ENCODE measurements at regions not wholly inside any gene's neighbourhood (a gene's known extent, or its start where the extent isn't known, plus 50 kb on each side); places are given as distances from the start of the nearest gene placed in this dataset.

DNA sequence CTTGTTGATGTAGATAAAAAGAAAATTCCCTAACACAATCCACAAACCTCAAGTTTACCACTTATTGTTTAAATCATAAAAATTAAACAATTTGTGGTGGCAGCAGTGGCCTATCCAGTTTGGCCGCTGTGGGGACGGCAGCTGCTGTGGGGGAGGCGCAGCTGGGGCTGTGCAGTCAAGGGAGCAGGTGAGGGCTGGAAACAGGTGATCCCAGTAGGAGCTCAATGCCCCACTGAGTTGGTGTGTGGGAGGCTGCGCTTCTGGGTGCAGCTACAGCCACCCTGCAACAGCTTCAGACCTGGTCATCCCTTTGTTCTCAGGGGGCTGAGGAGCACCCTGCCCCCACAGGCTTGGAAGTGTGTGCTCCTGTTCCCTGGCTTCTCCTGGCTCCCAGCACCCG, 266.0 kb upstream of the FSIP2 start:
- TF ChIP-seq TOX (CRISPR knock-in tag; IDR thresholded peaks at IDR 0.05; ENCODE audit: borderline replicate concordance): no peak
- TF ChIP-seq RARB (CRISPR knock-in tag; IDR thresholded peaks at IDR 0.05): no peak
- TF ChIP-seq ARNTL (CRISPR knock-in tag; IDR thresholded peaks at IDR 0.05; ENCODE audit: borderline replicate concordance, low read depth): no peak
- TF ChIP-seq, protein P1, sequence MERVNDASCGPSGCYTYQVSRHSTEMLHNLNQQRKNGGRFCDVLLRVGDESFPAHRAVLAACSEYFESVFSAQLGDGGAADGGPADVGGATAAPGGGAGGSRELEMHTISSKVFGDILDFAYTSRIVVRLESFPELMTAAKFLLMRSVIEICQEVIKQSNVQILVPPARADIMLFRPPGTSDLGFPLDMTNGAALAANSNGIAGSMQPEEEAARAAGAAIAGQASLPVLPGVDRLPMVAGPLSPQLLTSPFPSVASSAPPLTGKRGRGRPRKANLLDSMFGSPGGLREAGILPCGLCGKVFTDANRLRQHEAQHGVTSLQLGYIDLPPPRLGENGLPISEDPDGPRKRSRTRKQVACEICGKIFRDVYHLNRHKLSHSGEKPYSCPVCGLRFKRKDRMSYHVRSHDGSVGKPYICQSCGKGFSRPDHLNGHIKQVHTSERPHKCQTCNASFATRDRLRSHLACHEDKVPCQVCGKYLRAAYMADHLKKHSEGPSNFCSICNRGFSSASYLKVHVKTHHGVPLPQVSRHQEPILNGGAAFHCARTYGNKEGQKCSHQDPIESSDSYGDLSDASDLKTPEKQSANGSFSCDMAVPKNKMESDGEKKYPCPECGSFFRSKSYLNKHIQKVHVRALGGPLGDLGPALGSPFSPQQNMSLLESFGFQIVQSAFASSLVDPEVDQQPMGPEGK (CRISPR knock-in tag; IDR thresholded peaks at IDR 0.05; ENCODE audit: borderline replicate concordance): no peak
- TF ChIP-seq, protein P2, sequence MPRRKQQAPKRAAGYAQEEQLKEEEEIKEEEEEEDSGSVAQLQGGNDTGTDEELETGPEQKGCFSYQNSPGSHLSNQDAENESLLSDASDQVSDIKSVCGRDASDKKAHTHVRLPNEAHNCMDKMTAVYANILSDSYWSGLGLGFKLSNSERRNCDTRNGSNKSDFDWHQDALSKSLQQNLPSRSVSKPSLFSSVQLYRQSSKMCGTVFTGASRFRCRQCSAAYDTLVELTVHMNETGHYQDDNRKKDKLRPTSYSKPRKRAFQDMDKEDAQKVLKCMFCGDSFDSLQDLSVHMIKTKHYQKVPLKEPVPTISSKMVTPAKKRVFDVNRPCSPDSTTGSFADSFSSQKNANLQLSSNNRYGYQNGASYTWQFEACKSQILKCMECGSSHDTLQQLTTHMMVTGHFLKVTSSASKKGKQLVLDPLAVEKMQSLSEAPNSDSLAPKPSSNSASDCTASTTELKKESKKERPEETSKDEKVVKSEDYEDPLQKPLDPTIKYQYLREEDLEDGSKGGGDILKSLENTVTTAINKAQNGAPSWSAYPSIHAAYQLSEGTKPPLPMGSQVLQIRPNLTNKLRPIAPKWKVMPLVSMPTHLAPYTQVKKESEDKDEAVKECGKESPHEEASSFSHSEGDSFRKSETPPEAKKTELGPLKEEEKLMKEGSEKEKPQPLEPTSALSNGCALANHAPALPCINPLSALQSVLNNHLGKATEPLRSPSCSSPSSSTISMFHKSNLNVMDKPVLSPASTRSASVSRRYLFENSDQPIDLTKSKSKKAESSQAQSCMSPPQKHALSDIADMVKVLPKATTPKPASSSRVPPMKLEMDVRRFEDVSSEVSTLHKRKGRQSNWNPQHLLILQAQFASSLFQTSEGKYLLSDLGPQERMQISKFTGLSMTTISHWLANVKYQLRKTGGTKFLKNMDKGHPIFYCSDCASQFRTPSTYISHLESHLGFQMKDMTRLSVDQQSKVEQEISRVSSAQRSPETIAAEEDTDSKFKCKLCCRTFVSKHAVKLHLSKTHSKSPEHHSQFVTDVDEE (CRISPR knock-in tag; IDR thresholded peaks at IDR 0.05): no peak
- TF ChIP-seq ZNF8 (CRISPR knock-in tag; IDR thresholded peaks at IDR 0.05): no peak
- no peak for TF ChIP-seq ZC3H10 (CRISPR knock-in tag; IDR thresholded peaks at IDR 0.05)
- no peak for ATAC-seq

DNA sequence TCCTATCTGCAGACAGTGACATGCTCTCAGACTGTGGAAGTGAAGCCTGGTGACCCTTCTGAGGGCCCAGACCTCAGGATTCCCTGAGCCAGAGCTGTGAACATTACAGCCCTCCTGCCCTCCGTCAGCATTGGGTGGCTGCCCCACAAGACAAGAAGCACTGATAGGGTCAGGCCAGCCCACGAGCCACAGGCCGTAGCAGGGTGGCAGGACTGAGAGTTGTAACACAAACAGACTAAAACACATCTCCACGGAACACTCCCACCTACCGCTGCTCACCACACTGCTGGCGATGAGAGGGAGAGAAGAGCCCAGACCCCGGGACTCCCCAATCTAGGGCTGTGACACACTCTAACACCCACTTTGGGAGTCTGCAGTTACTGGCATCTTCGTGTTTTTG, 264.8 kb upstream of the FSIP2 start:
- no peak for ATAC-seq

DNA sequence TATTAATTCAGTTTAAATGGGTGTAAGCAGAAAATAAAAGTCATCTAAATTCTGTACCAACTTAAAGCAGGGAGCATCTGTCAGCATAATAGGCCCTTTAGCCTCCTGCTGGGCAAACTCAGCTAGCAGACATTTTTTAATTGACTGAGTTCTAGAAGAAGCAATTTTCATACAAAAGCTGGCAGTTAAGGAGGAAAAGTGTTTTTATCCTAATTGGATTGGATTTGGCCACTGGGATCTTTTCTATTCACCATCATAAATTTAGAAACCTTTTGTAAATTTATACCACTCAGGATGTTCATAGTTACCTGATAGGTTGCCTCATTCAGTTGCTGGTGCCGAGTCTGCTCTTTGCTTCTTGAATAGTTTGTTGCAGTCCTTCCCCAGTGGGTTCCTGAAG, 262.7 kb upstream of the FSIP2 start:
- no peak for ATAC-seq
- TF ChIP-seq ZNF70 (CRISPR knock-in tag; IDR thresholded peaks at IDR 0.05) (no peak), TOX (CRISPR knock-in tag; IDR thresholded peaks at IDR 0.05; ENCODE audit: borderline replicate concordance) (no peak), ZNF8 (CRISPR knock-in tag; IDR thresholded peaks at IDR 0.05) (no peak), ZFP3 (CRISPR knock-in tag; IDR thresholded peaks at IDR 0.05) (no peak), TCF4 (CRISPR knock-in tag; IDR thresholded peaks at IDR 0.05; ENCODE audit: borderline replicate concordance) (no peak), ARNTL (CRISPR knock-in tag; IDR thresholded peaks at IDR 0.05; ENCODE audit: borderline replicate concordance, low read depth) (no peak), RARB (CRISPR knock-in tag; IDR thresholded peaks at IDR 0.05) (no peak), ZNF565 (CRISPR knock-in tag; conservative IDR thresholded peaks at IDR 0.05; ENCODE audit: low read depth) (no peak), ZC3H10 (CRISPR knock-in tag; IDR thresholded peaks at IDR 0.05) (no peak), ZFP30 (CRISPR knock-in tag; IDR thresholded peaks at IDR 0.05) (no peak), PPARA (CRISPR knock-in tag; IDR thresholded peaks at IDR 0.05; ENCODE audit: borderline replicate concordance) (no peak), CSDC2 (CRISPR knock-in tag; IDR thresholded peaks at IDR 0.05) (no peak), ISL1 (CRISPR knock-in tag; IDR thresholded peaks at IDR 0.05) (no peak)
- TF ChIP-seq, protein P1 (CRISPR knock-in tag; IDR thresholded peaks at IDR 0.05; ENCODE audit: borderline replicate concordance): no peak
- TF ChIP-seq, protein P3, sequence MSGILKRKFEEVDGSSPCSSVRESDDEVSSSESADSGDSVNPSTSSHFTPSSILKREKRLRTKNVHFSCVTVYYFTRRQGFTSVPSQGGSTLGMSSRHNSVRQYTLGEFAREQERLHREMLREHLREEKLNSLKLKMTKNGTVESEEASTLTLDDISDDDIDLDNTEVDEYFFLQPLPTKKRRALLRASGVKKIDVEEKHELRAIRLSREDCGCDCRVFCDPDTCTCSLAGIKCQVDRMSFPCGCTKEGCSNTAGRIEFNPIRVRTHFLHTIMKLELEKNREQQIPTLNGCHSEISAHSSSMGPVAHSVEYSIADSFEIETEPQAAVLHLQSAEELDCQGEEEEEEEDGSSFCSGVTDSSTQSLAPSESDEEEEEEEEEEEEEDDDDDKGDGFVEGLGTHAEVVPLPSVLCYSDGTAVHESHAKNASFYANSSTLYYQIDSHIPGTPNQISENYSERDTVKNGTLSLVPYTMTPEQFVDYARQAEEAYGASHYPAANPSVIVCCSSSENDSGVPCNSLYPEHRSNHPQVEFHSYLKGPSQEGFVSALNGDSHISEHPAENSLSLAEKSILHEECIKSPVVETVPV (CRISPR knock-in tag; IDR thresholded peaks at IDR 0.05): no peak
- TF ChIP-seq, protein P4, sequence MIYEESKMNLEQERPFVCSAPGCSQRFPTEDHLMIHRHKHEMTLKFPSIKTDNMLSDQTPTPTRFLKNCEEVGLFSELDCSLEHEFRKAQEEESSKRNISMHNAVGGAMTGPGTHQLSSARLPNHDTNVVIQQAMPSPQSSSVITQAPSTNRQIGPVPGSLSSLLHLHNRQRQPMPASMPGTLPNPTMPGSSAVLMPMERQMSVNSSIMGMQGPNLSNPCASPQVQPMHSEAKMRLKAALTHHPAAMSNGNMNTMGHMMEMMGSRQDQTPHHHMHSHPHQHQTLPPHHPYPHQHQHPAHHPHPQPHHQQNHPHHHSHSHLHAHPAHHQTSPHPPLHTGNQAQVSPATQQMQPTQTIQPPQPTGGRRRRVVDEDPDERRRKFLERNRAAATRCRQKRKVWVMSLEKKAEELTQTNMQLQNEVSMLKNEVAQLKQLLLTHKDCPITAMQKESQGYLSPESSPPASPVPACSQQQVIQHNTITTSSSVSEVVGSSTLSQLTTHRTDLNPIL (CRISPR knock-in tag; IDR thresholded peaks at IDR 0.05; ENCODE audit: low read depth): no peak
- TF ChIP-seq, protein P5, sequence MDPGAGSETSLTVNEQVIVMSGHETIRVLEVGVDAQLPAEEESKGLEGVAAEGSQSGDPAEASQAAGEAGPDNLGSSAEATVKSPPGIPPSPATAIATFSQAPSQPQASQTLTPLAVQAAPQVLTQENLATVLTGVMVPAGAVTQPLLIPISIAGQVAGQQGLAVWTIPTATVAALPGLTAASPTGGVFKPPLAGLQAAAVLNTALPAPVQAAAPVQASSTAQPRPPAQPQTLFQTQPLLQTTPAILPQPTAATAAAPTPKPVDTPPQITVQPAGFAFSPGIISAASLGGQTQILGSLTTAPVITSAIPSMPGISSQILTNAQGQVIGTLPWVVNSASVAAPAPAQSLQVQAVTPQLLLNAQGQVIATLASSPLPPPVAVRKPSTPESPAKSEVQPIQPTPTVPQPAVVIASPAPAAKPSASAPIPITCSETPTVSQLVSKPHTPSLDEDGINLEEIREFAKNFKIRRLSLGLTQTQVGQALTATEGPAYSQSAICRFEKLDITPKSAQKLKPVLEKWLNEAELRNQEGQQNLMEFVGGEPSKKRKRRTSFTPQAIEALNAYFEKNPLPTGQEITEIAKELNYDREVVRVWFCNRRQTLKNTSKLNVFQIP (CRISPR knock-in tag; IDR thresholded peaks at IDR 0.05; ENCODE audit: borderline replicate concordance, low read depth): no peak

More for the DNA sequence above, 264.8 kb upstream of the FSIP2 start:
- no peak for TF ChIP-seq ZNF565 (CRISPR knock-in tag; conservative IDR thresholded peaks at IDR 0.05; ENCODE audit: low read depth)
- TF ChIP-seq, protein P4 (CRISPR knock-in tag; IDR thresholded peaks at IDR 0.05; ENCODE audit: low read depth): no peak
- no peak for TF ChIP-seq ARNTL (CRISPR knock-in tag; IDR thresholded peaks at IDR 0.05; ENCODE audit: borderline replicate concordance, low read depth)
- TF ChIP-seq ZFP3 (CRISPR knock-in tag; IDR thresholded peaks at IDR 0.05): no peak
- no peak for TF ChIP-seq TCF4 (CRISPR knock-in tag; IDR thresholded peaks at IDR 0.05; ENCODE audit: borderline replicate concordance)
- TF ChIP-seq ZC3H10 (CRISPR knock-in tag; IDR thresholded peaks at IDR 0.05): no peak
- no peak for TF ChIP-seq OSR1 (CRISPR knock-in tag; IDR thresholded peaks at IDR 0.05)
- TF ChIP-seq, protein P1 (CRISPR knock-in tag; IDR thresholded peaks at IDR 0.05; ENCODE audit: borderline replicate concordance): no peak

Data from SK-N-SH treated with all-trans-retinoic acid at 6 μM for 48 hours (cell line).